ENCODE measurements at regions not wholly inside any gene's neighbourhood (a gene's known extent, or its start where the extent isn't known, plus 50 kb on each side); places are given as distances from the start of the nearest gene placed in this dataset.

DNA sequence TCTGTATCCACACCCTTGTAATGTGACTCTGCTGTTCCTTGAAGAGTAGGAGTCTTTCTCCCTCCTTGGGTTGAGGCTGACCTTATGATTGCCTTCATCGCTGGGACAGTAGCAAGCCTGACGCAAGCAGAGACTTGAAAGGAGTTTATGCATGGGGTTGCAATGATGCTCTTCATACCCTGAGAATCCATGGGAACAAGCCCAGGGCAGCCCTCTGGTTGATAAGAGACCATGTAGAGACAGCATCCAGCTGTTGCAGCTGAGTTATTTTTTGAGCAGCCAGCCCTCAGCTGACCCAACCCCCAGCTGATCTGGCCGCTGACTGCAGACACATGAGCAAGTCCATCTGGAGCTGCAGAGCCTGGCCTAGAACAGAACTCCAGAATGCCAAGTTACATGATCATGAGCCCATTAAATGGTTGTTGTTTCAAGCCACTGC, 60.6 kb upstream of the ARNT2 start:
- in situ Hi-C loops (cut with MboI; ENCODE audit: low sequenced_read_pairs) = no loop called here
- no peak overlapping the region for H4K5ac ChIP-seq (ENCODE audit: low read depth, low read length)
- no peak overlapping the region for H2AK9ac ChIP-seq (replicated peaks; ENCODE audit: low read depth, low read length, poor library complexity)
- no peak overlapping the region for H2BK5ac ChIP-seq (ENCODE audit: low read depth, low read length, poor library complexity, severe bottlenecking)
- peaks cover 9% of the 10 kb centered on the region; the same call in 1 of the 2 replicates for H3K4me1 ChIP-seq (ENCODE audit: control insufficient read depth, insufficient read depth, low read length)
- TF ChIP-seq, protein P1, sequence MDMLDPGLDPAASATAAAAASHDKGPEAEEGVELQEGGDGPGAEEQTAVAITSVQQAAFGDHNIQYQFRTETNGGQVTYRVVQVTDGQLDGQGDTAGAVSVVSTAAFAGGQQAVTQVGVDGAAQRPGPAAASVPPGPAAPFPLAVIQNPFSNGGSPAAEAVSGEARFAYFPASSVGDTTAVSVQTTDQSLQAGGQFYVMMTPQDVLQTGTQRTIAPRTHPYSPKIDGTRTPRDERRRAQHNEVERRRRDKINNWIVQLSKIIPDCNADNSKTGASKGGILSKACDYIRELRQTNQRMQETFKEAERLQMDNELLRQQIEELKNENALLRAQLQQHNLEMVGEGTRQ (IDR thresholded peaks at IDR 0.05; ENCODE audit: low read depth, low read length) = peak; percentile 46; the same call in 1 of the 2 replicates
- no peak for TF ChIP-seq MAFK (IDR thresholded peaks at IDR 0.05; ENCODE audit: low read depth, low read length)
- CTCF ChIA-PET = interaction anchor here (1.3 kb wide), 1 partner anchor 13 kb away, joined by 3 read pairs; no protein-coding TSS in a partner anchor
- H3K27me3 ChIP-seq (ENCODE audit: control insufficient read depth, insufficient read depth, low read length) = peaks cover 26% of the 10 kb centered on the region
- H3K23ac ChIP-seq (ENCODE audit: low read depth, low read length) = no peak overlapping the region
- H3K14ac ChIP-seq (replicated peaks; ENCODE audit: low read depth, low read length) = no peak overlapping the region
- intact Hi-C loops (cut with micrococcal nuclease) = no loop called here
- no peak overlapping the region for H4K8ac ChIP-seq (ENCODE audit: low read depth in 2 of 2, low read length in 2 of 2)
- H2AK5ac ChIP-seq (ENCODE audit: low read depth, low read length) = peak overlapping the region; percentile 20; the same call in 1 of the 2 replicates
- H2BK20ac ChIP-seq (ENCODE audit: low read depth, low read length) = no peak overlapping the region
- peak overlapping the region; percentile 22; the same call in 1 of the 2 replicates for H2BK120ac ChIP-seq (ENCODE audit: low read depth, low read length)
- peak overlapping the region; percentile 70; the same call in 1 of the 2 replicates for H3K27ac ChIP-seq (ENCODE audit: insufficient read depth, low read length)
- H2BK15ac ChIP-seq (ENCODE audit: low read depth, low read length) = no peak overlapping the region
- dilution Hi-C loops (cut with HindIII; ENCODE audit: low sequenced_read_pairs, unreplicated experiment) = no loop called here
- no peak overlapping the region for H3K4ac ChIP-seq (ENCODE audit: low read depth, low read length)
- H3K18ac ChIP-seq (ENCODE audit: low read depth, low read length) = no peak overlapping the region; the same call in 1 of the 2 replicates
- DNase-seq (peak; percentile 68), ATAC-seq (ENCODE audit: low read depth) (peak; percentile 95)
- no peak overlapping the region for H2AFZ ChIP-seq (replicated peaks; ENCODE audit: low read length, poor library complexity)
- H3K79me1 ChIP-seq (ENCODE audit: low read depth in 1 of 2, low read length in 2 of 2) = no peaks in the 10 kb centered on the region
- H3K56ac ChIP-seq (ENCODE audit: extremely low read depth, insufficient read depth, low read length) = no peak overlapping the region
- H4K91ac ChIP-seq (ENCODE audit: insufficient read depth, low read depth, low read length) = no peak overlapping the region
- H3K9ac ChIP-seq (ENCODE audit: low read depth, low read length) = no peak overlapping the region
- 0% methylated on average over 1 of the region's 3 CpGs; no CpG with 5 or more reads in 1 of the 2 experiments for WGBS, 2 experiments (ENCODE audit: extremely low coverage in 2 of 2, insufficient read length in 1 of 2)
- no peaks in the 10 kb centered on the region for H4K20me1 ChIP-seq (ENCODE audit: insufficient read depth, low read length)
- POLR2A ChIA-PET (ENCODE audit: unreplicated experiment) = no interaction called here
- H3K4me3 ChIP-seq (ENCODE audit: insufficient read depth, low read depth, low read length) = no peak overlapping the region
- no peaks in the 10 kb centered on the region for H3K9me3 ChIP-seq (ENCODE audit: control insufficient read depth, insufficient read depth, low read length)
- no peaks in the 10 kb centered on the region for H3K36me3 ChIP-seq (ENCODE audit: control insufficient read depth, insufficient read depth, low read length)
- H3K4me2 ChIP-seq (ENCODE audit: low read depth, low read length) = peak overlapping the region; percentile 30; the same call in 1 of the 2 replicates
- H3K9me1 ChIP-seq (ENCODE audit: insufficient read depth, low read length) = no peaks in the 10 kb centered on the region; the same call in 1 of the 2 replicates
- BruUV-seq (replicated peaks) = no TSS peak
